ENCODE measurements at regions not wholly inside any gene's neighbourhood (a gene's known extent, or its start where the extent isn't known, plus 50 kb on each side); places are given as distances from the start of the nearest gene placed in this dataset.

DNA sequence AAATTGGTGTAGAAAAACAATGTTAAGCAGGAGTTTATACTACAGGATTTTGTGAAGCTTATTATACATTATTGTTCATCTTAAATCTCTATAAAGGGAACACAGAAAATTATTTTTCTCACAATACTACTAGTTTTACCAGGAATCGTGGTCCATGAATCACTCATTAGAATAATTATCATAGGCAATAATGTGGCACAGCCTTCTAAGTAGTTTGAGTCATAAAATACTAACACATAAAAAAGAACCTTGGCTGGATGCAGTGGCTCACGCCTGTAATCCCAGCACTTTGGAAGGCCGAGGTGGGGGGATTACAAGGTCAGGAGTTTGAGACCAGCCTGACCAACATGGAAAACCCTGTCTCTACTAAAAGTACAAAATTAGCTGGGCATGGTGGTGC lies 393.1 kb upstream of the ZNF717 start:
- no peak for TF ChIP-seq POLR2AphosphoS5 (IDR thresholded peaks at IDR 0.05; ENCODE audit: low read depth)

DNA sequence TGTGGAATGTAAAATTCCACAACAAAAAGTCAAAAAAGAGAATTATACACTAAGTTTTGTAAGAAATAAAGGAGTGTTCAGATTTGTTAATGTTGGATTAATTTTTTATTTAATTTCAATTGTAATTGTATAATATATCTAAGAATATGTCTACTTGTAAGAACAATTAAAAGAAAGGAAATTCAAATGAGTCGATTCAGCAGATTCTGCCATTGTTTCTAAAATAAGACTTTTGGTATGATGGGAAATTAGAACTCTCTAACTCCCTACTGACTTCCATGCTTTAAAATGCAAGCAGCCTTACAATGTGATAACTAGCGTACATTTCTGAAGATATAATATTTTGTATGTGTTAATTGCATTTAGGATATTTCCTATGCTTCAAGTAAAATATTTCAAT lies 395.9 kb upstream of the ZNF717 start:
- DNase-seq (ENCODE audit: low read depth in 1 of 2, low spot score in 1 of 2) = no peak
- no peaks in the 10 kb centered on the region for H3K27me3 ChIP-seq (ENCODE audit: insufficient read depth, poor library complexity, severe bottlenecking)
- H3K4me3 ChIP-seq (replicated peaks; ENCODE audit: insufficient read depth, low read length) = no peak overlapping the region
- TF ChIP-seq, protein P1, sequence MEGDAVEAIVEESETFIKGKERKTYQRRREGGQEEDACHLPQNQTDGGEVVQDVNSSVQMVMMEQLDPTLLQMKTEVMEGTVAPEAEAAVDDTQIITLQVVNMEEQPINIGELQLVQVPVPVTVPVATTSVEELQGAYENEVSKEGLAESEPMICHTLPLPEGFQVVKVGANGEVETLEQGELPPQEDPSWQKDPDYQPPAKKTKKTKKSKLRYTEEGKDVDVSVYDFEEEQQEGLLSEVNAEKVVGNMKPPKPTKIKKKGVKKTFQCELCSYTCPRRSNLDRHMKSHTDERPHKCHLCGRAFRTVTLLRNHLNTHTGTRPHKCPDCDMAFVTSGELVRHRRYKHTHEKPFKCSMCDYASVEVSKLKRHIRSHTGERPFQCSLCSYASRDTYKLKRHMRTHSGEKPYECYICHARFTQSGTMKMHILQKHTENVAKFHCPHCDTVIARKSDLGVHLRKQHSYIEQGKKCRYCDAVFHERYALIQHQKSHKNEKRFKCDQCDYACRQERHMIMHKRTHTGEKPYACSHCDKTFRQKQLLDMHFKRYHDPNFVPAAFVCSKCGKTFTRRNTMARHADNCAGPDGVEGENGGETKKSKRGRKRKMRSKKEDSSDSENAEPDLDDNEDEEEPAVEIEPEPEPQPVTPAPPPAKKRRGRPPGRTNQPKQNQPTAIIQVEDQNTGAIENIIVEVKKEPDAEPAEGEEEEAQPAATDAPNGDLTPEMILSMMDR (IDR thresholded peaks at IDR 0.05; ENCODE audit: insufficient read depth, low read length) = no peak
- TF ChIP-seq, protein P2, sequence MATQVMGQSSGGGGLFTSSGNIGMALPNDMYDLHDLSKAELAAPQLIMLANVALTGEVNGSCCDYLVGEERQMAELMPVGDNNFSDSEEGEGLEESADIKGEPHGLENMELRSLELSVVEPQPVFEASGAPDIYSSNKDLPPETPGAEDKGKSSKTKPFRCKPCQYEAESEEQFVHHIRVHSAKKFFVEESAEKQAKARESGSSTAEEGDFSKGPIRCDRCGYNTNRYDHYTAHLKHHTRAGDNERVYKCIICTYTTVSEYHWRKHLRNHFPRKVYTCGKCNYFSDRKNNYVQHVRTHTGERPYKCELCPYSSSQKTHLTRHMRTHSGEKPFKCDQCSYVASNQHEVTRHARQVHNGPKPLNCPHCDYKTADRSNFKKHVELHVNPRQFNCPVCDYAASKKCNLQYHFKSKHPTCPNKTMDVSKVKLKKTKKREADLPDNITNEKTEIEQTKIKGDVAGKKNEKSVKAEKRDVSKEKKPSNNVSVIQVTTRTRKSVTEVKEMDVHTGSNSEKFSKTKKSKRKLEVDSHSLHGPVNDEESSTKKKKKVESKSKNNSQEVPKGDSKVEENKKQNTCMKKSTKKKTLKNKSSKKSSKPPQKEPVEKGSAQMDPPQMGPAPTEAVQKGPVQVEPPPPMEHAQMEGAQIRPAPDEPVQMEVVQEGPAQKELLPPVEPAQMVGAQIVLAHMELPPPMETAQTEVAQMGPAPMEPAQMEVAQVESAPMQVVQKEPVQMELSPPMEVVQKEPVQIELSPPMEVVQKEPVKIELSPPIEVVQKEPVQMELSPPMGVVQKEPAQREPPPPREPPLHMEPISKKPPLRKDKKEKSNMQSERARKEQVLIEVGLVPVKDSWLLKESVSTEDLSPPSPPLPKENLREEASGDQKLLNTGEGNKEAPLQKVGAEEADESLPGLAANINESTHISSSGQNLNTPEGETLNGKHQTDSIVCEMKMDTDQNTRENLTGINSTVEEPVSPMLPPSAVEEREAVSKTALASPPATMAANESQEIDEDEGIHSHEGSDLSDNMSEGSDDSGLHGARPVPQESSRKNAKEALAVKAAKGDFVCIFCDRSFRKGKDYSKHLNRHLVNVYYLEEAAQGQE (IDR thresholded peaks at IDR 0.05; ENCODE audit: insufficient replicate concordance, low read depth) = no peak
- TF ChIP-seq POLR2AphosphoS5 (IDR thresholded peaks at IDR 0.05; ENCODE audit: low read depth) (no peak), SPI1 (IDR thresholded peaks at IDR 0.05; ENCODE audit: borderline replicate concordance, low read depth) (no peak), GABPA (IDR thresholded peaks at IDR 0.05; ENCODE audit: low read depth) (no peak)
- H3K27ac ChIP-seq (replicated peaks) = no peak overlapping the region

More for the DNA sequence above, 393.1 kb upstream of the ZNF717 start:
- Histone ChIP-seq H3K4me3 (replicated peaks; ENCODE audit: insufficient read depth, low read length) (no peak overlapping the region), H3K27me3 (ENCODE audit: insufficient read depth, poor library complexity, severe bottlenecking) (no peaks in the 10 kb centered on the region), H3K27ac (replicated peaks) (no peak overlapping the region)
- no peak for DNase-seq (ENCODE audit: low read depth in 1 of 2, low spot score in 1 of 2)

DNA sequence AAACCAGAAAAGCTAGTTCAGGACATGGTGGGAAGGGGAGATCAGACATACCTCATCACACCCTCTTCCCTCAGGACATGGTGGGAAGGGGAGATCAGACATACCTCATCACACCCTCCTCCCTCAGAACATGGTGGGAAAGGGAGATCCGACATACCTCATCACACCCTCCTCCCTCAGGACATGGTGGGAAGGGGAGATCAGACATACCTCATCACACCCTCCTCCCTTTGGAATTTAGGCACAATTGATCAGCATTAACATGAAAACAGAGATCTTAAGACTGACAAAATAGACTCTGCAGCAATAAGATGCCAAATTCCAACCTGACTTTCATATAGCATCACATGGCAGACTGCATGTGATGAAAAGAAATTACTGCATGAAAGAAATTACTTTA lies 412.7 kb upstream of the ZNF717 start:
- H3K4me3 ChIP-seq (replicated peaks; ENCODE audit: insufficient read depth, low read length) = no peak overlapping the region
- H3K27ac ChIP-seq (replicated peaks) = no peak overlapping the region
- H3K27me3 ChIP-seq (ENCODE audit: insufficient read depth, poor library complexity, severe bottlenecking) = no peaks in the 10 kb centered on the region
- TF ChIP-seq, protein P2 (IDR thresholded peaks at IDR 0.05; ENCODE audit: insufficient replicate concordance, low read depth) = no peak
- TF ChIP-seq POLR2AphosphoS5 (IDR thresholded peaks at IDR 0.05; ENCODE audit: low read depth) (no peak), GABPA (IDR thresholded peaks at IDR 0.05; ENCODE audit: low read depth) (no peak), SPI1 (IDR thresholded peaks at IDR 0.05; ENCODE audit: borderline replicate concordance, low read depth) (no peak)
- TF ChIP-seq, protein P1 (IDR thresholded peaks at IDR 0.05; ENCODE audit: insufficient read depth, low read length) = no peak
- no peak for DNase-seq (ENCODE audit: low read depth in 1 of 2, low spot score in 1 of 2)

DNA sequence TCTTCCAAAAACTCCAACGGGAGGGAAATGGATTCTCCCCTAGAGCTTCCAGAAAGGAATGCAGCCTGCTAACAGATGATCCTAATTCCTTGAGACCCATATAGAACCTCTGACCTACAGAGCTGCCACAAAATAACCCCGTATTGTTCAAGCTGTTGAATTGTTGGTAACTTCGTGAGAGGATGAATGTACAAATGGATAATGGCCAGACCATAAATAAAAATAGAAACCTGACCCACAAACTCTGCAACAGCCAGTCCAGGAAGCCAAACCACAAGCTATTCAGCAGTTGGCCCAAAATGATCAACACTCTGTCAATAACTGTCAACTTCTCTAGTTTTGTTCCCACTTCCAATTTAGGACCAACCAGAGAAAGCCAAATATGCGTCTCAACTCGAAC lies 414.0 kb upstream of the ZNF717 start:
- Histone ChIP-seq H3K4me3 (replicated peaks; ENCODE audit: insufficient read depth, low read length) (no peak overlapping the region), H3K27ac (replicated peaks) (no peak overlapping the region), H3K27me3 (ENCODE audit: insufficient read depth, poor library complexity, severe bottlenecking) (no peaks in the 10 kb centered on the region)
- DNase-seq (ENCODE audit: low read depth in 1 of 2, low spot score in 1 of 2) = no peak
- TF ChIP-seq, protein P1 (IDR thresholded peaks at IDR 0.05; ENCODE audit: insufficient read depth, low read length) = no peak
- TF ChIP-seq GABPA (IDR thresholded peaks at IDR 0.05; ENCODE audit: low read depth) (no peak), POLR2AphosphoS5 (IDR thresholded peaks at IDR 0.05; ENCODE audit: low read depth) (no peak), SPI1 (IDR thresholded peaks at IDR 0.05; ENCODE audit: borderline replicate concordance, low read depth) (no peak)

Data from HL-60 (cell line).